Kidney capillary endothelial cell (primary cell): ENCODE measurements at regions not wholly inside any gene's neighbourhood (a gene's known extent, or its start where the extent isn't known, plus 50 kb on each side); places are given as distances from the start of the nearest gene placed in this dataset.

Experiments used
- DNase-seq: peaks from one replicate; pipeline ENCODE4 v3.0.0-alpha.2; 2018; ENCODE audit warnings: low spot score

DNA sequence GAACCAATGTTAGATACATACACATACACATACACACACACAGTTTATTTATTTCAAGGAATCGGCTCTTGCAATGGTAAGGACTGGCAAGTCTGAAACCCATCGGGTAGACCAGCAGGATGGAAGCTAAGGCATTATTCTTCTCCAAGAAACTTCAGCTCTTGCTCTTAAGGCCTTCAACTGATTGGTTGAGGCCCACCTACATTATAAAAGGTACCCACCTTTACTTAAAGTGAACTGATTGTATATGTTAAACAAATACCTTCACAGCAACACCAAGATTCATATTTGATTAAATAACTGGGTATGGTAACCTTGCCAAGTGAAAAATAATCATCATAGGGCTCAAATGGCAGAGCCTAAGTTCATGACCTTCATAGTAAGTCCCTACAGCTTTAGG is 695.5 kb downstream of the BCL11B start:
- no peak for DNase-seq

DNA sequence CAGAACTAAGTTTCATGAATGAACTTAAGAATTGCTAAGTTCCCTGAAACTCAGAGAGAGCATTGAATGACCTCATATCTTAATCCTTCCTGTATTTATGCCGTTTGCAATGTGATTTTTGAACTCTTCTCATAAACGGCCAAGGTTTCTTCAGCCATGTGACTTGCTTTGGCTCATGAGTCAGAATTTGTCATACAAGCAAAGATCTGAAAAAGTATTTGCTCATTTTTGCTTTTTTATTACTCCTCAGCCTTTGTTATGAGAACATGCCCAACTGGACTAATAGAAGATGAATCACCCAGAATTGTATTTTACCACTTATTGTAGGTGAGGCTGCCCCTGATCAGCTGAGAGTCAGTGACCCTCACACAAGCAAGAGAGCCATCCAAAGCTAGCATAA is 693.8 kb downstream of the BCL11B start:
- DNase-seq = peak; percentile 15

GRCh38 chr14:98579140-98579539 is 692.9 kb downstream of the BCL11B start:
- no peak for DNase-seq

GRCh38 chr14:98580131-98580678 is 691.8 kb downstream of the BCL11B start:
- DNase-seq = no peak

DNA sequence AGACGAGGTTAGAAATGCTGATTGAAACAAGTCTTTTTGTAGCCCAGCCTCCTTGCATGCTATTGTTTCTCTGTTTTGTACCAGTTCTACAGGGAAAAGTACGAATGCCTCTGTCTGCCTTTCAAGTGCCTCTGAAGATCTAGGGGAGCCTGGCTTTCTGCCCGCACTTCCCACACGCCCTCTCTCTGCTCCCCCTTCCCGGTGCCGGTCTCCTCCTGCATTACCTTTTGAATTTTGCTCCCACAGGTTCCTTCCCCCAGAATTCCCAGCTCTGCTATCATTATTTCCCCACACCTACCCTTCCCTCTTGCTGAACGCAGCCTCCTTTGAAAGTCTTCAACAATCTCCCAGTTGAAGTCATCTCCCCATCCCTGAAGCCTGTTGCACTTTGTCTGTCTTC is 689.7 kb downstream of the BCL11B start:
- DNase-seq = no peak

- no peak for DNase-seq
These were observed 680.8 kb downstream of the BCL11B start for GRCh38 chr14:98591161-98591560.

DNA sequence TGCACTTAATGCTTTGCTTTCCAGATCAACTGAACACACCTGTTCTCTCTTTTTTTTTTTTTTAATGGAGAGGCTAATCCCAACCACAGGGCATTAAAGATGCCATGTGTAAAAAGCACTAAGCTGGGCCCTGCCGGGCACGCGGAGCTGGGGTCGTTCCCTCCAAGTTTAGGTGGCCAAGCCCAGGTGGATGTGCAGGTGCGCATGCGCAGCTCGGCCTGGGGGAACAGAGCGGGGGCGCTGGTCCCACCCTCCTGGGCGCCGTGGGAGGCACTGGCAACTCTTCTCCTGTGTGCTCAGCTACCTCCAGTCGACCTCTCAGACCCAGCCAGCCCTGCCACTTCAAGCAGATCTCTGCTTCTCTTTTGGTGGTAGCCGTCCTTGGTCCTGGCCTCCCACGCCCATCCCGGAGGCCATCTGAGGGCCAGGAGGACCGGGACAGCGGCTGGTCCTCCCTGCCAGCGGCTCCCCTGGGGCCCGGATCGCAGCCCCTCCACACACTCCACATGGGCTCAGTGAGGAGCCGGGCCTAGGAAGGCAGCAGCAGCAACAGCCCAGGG is 679.3 kb downstream of the BCL11B start:
- DNase-seq = no peak

DNA sequence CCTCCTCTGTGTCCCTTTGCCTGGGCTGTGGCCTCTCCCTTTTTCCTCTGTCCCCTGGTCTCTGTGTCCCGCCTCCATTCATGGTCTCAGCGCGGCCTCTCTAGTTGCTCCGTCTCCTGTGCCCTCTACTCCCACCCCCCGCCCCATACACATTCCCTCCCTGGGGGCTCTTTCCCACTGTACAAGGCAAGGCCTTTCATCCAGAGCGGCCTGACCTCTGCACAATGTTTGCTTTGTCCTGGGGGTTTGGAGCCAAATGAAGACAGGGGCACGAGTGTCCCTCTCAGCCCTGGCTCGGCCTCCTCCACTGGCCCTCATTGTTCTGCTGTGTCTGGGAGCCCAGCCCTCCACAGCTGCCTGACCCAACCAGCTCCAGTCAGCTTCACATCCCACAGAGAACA is 678.6 kb downstream of the BCL11B start:
- no peak for DNase-seq

DNA sequence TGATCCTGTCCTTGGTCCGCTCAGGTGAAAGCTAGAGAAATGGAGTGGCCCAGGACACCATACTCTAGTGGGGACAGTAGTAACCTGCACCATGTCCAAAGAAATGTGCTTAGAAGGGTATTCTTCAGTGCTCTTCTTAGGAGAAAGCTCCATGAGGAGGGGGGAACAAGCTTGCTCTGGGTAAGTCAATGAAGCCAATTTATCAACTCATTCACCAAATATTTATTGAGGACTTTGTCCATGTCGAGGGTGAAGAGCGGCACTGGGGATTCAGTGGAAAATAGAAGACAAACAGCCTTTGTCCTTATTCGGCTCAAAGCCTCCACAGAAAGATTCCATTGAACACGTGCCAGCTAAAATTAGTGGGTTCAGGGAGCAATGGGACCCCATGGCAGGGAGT is 677.8 kb downstream of the BCL11B start:
- DNase-seq = no peak

DNA sequence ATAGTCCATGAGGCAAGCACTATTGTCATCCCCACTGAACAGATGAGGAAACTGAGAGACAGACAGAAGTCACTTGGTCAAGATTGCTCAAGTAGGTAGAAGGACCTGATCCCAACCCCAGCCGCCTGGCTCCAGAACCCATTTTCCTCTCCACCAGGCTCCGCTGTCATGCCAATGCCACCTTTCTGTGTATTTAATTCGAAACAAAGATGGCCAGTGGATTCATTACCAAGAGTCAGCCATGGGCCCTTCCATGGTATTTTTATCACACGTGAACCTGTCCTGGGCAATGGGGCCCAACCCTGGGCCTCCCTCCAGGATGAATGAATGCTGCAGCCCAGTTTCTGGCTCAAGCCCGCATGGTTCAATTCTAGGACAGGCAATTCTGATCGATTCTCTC is 673.4 kb downstream of the BCL11B start:
- DNase-seq = no peak

DNA sequence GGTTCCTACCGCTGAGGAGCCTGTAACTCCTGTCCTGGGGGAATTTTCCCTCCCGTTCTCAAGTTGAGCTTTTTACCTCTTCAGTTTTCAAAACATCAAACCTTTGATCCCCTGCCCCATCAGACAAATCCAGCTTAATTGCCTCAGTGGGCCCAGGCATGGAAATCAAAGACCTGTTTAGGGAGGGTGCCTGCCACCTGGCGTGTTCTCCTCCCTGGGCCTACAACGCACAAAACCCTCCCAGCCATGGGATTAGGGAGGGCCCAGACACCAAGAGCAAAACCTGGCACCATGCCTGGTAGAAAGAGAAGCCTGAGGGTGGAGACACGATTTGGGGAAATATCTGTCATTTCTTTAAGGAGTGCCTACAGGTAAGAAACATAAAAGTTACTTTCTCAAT is 672.9 kb downstream of the BCL11B start:
- DNase-seq = no peak

GRCh38 chr14:98602983-98603382 is 669.0 kb downstream of the BCL11B start:
- DNase-seq = no peak

DNA sequence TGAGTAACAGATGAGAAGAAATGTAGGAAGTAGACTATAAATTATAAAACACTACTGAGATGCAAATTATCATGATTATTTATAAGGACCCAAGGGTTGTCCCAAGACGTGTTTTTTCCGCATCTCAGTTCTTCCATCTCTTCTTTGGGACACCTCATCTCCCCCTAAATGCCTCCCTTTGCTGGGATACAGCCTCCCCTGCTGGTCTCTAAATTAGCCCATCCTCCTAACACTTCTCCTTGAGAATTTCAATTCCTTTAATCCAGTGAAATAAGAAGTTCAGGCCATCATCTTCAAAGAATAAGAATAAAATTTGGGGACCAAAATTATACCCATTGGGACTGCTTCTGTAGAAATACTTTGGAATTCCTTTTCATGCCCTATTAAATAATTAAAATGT is 667.0 kb downstream of the BCL11B start:
- no peak for DNase-seq

GRCh38 chr14:98606041-98606640 is 665.9 kb downstream of the BCL11B start:
- DNase-seq = no peak

- no peak for DNase-seq
These were observed 665.2 kb downstream of the BCL11B start for GRCh38 chr14:98606816-98607215.

DNA sequence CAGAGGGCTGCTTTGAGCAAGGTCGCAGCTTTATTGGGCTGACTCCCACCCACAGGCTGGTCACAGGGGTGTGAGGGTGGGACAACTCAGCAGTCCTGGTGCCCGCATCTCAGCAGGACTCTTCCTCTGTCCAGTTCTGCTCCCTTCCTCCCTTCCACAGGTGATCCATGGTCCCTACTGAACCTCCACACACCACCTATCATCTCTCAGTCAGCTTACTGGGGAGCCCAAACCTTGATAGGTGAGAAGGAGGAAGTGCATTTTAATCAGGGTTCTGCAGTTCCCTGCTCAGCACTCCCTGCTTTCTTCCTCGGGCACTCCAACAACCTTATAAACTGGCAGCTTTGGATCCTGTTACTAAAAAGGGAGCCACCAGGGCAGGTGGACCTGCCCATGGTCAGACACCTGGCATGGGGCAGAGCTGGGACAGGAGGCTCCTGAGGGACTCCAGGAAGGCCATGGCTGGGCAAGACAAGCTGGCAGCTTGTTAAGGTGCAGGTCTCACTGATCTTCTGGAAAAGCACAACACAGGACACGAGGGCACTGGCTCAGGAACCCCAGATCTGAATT is 664.6 kb downstream of the BCL11B start:
- no peak for DNase-seq

DNA sequence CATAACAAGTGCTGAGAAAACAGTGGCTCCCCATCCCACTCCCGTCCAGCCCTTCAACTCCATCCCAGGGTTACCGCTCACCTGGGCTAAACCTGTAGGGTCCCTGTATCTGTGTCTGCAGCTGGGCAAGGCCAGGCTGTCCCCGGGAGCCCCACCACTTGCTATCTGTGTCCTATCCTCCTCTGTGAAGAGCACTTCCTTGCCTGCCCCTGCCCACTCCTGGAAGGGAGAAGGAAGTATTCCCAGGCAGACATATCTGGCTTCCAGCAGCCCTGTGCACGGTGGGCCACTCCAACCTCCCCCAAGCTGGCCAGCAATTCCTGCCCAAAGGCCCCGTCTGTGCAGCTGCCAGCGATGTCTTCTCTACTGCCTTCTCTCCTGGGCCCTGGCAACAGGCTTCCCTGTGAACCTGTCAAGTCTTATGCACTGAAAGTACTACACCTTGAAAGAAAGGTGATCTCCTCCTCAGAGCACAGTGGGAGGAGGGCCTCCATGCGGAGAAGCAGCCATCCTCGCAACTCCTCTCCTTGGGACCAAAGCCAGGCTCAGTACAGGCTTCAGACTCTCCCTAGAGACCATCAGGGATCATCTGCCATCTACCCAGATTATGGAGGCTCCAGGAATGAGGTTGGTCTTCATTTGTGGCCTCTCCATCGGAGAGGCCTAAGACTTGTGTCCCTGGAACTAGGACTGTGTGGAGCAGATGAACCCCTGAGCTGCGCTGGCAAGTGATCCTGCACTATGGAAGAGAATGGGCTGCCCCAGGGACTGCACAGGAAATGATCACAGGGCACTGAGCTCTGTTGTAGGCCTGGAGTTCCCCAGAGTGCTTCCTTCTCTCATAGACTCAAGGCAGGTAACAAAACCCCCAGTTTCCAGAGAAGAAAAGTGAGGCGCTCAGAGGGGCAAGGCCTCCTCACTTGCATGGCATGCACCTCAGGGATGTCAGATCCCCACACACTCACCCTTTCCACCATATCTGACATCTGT is 663.6 kb downstream of the BCL11B start:
- DNase-seq = no peak

DNA sequence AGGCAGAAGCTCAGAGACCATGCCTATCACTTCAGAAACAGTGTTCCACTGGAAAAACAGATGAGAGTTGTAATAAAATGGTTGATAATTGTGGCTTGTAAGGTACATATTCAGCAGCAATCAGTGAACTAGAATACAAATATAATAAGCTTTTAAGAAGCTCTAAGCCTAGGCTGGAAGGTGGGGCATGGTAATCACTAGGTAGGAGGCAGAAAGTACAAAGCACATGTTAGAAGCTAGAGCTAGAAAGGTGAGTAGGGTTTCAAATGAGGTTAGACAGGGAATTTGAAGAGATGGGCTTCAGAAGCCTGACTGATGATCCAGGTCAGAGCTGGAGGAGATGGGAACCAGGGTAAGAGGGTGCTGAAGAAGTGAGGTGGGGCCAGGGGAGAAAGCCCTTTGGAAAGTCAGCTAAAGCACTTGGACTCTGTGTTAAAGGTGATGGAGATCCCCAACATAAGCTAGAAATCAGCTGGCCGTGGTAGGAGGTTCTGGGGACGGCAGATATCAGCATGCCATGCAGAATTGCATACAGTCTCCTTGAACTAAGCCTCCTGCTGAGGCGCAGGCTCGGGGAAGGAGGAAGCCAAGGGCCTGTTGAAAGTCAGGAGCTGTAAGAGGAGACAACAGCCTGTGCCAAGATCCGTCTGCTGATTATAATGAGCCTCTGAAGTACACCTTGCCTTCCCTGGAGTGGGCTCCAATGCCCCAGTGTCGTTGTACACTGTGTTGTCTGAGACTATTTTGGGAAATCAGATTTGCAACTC is 659.4 kb downstream of the BCL11B start:
- DNase-seq = no peak

DNA sequence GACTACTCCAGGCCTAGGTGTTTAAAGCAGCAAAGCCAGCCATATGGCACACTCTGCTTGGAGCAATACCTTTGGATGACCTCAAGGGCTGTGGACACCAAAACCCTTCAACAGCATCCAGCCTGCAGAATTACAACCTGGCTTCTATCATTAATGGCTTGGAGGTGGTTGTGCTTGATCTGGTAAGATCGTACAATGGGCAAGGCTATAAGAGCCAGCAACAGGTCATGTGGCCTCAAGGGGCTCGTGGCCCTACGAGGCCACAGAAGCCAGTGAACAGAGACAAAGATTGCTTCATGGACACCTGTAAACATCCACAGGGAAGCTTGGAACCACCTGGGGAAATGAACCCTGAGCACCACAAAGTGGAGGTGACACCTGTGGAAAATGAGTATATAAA is 657.3 kb downstream of the BCL11B start:
- DNase-seq = no peak

DNA sequence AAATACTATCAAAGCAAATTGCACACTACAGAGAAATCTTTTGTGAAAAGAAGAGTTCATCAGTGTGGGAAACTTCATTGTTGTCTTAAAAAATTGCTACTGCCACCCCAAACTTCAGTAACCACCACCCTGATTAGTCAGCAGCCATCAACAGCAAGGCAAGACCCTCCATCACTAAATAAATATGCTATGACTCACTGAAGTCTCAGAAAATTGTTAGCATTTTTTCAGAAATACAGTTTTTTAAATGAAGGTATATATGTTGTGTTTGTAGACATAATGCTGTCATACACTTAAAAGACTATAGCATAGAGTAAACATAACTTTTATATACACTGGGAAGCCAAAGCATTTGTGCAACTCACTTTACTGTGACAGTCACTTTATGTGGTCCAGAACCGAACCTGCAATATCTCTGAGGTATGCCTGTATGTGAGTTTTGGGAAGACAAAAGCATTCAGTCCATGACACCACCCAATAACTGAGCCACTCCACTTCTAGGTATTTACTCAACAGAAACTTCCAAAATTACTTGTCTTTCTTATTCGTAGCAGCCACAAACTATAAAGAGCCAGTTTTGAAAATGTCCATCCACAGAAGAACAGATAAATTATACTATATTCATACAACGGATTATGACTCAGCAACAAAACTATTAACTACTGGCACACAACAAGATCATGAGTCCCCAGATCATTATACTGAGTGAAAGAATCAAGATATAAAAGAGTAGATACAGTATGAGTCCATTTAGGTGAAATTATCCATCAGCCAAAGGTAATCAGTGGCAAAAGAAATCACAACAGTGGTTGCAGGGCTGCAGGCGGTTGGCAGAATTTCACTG is 649.6 kb downstream of the BCL11B start:
- DNase-seq = no peak
